Stimulated activated CD8-positive, alpha-beta memory T cell treated with anti-CD3 and anti-CD28 coated beads, Interleukin-2, amount 100 ng/mL, for 1 hour (primary cell): ENCODE measurements at regions not wholly inside any gene's neighbourhood (a gene's known extent, or its start where the extent isn't known, plus 50 kb on each side); places are given as distances from the start of the nearest gene placed in this dataset.
A peak's percentile ranks its signal among the peaks of the same experiment; 100 is the strongest.
"Not testable (repeated sequence)": the region's sequence is repeated elsewhere in the genome, so short reads cannot be mapped to it uniquely, and the experiment has no call there.

Source experiments
- DNase-seq, 2 donors: peaks; one replicate each; pipeline ENCODE4 v3.0.0-alpha.2; 2020; ENCODE audit warnings: low read depth in 2 of 2

GRCh38 chr12:46087916-46088439 is 97.6 kb upstream of the SCAF11 start:
- DNase-seq: no peak

DNA sequence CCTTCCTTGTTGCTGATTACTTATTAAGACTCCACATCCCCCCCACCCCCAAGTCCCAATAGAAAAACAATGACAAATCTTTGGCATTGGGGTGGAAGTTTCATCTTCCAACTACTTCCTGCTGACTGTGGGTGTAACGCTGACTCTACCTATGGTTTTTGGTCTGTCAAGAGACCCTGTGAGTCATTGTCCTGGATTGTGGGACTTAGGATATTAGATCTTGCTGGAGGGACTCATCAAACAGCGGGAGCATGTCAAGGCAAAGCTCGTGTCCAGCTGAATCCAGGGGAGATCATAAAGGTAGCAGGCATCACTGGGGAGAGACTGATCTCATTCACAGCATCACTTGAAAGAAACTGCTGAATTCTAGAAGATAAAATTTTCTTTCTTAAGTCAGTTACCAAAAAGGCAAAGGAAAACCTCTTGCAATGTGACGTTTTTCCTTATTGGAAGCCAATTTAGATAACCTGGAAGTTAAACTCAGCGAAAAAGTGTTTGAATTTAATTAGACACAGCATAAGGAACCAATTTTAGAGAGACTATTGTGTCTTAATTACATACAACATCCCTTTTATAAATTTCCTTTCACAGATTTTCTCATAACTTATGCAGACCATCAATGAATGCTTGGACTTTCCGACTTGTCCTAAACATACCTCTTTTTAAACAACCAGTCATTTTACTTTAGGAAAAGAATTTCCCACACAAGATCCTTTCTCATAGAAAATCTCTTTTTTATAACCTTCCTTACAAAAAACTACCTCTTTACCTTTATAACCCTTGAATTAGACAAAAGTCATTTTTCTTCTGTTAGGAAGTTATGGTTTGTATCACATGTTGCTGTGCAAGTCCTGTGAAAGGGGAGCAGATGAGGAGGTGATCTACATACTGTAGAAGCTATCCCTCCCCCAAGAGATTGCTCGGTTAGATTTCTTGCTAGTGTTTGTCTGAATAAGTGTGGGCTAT is 94.6 kb upstream of the SCAF11 start:
- no peak for DNase-seq

DNA sequence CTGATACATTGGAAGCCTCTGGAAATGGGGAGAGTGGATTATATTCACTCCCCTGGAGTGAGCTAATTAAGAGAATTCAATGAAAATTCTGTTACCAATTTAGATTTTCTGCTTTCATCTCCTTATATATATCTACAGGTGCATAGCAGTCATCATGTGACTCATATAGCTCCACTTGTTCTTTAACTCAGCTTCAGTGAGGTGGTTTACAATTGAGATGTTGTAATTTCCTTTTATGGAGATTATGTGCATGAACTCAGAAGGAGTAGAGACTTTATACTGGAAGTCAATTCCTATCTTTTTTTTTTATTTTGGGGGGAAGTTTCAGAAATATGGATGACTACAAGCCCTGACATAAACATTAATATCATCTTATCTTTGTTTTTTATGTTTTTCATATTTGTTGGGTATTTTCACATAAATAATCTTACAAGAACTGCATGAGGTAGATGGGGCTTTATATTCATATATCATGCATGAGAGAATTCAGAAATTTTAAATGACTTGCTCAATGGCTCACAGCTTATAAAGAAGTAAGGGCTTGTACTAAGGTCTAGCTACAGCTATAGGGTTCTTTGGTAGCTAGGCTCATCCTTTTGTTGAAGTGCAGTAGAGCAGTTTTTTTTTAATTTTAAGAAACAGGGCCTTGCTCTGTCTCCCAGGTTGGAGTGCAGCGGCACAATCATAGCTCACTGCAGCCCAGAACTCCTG is 92.3 kb upstream of the SCAF11 start:
- DNase-seq: no peak

GRCh38 chr12:46073321-46073720 is 82.9 kb upstream of the SCAF11 start:
- DNase-seq: no peak

- peak; percentile 14 to 27 for DNase-seq
Observed at GRCh38 chr12:46071769-46072624, 81.6 kb upstream of the SCAF11 start.

DNA sequence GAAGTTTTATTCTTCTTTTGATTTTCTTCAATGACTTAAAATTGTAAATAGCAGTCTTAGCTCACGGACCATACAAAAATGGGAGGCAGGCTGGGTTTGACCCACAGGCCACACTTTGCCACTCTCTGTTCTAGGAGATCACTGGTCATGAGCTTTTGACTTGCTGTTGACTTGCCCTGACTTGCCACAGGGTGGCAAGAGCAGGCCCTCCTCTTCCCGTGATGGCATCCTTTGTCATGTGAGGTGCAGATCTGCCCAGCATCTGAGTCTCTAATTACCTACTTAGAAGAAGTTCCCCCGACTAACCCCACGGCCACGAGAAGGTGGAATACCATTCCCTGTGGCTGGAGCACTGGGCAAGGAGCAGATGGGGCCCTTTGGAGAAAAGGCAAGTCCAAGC is 81.0 kb upstream of the SCAF11 start:
- no peak for DNase-seq

GRCh38 chr12:46067094-46067493 is 76.7 kb upstream of the SCAF11 start:
- DNase-seq: no peak

DNA sequence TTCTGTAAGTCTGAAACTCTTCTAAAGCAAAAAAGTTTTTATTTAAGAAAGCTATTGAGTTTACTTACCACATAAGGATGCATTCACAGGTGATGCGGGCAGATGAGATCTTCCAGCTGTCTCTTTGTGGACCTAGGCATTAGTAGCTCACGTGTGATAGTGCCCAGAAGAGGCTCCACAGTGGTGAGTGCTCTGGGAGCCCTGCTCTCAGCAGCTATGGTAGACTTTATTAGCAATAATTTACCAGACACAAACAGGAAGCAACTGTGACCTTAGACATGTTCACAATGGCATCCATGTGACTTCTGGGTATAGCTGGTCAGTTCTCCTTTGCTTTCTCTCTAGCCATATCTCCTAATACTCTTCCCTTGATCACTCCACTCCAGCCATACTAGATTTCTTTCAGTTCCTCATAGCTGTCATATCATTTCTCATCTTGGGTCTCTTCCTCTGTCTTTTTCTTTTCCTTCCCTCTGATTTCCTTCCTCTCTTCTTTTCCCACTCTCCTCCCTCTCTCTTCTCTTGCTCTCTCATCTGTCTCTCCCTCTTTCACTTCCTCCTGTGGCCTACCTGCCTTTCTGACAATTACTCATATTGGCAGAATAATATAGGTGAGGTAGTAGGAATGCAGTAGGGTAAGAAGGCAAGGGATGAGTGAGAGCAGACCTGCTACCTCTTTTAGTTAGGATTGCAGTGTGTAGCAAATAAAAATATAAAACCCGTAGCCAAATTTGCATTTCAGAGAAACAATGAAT is 75.2 kb upstream of the SCAF11 start:
- no peak for DNase-seq

GRCh38 chr12:46064548-46064947 is 74.2 kb upstream of the SCAF11 start:
- DNase-seq: no peak

GRCh38 chr12:46058697-46059096 is 68.3 kb upstream of the SCAF11 start:
- DNase-seq: not testable (repeated sequence)

- DNase-seq: no peak
Observed at GRCh38 chr12:46050805-46051204, 60.4 kb upstream of the SCAF11 start.

GRCh38 chr12:46049665-46050064 is 59.3 kb upstream of the SCAF11 start:
- DNase-seq: no peak

GRCh38 chr12:46046436-46046835 is 56.1 kb upstream of the SCAF11 start:
- no peak for DNase-seq

DNA sequence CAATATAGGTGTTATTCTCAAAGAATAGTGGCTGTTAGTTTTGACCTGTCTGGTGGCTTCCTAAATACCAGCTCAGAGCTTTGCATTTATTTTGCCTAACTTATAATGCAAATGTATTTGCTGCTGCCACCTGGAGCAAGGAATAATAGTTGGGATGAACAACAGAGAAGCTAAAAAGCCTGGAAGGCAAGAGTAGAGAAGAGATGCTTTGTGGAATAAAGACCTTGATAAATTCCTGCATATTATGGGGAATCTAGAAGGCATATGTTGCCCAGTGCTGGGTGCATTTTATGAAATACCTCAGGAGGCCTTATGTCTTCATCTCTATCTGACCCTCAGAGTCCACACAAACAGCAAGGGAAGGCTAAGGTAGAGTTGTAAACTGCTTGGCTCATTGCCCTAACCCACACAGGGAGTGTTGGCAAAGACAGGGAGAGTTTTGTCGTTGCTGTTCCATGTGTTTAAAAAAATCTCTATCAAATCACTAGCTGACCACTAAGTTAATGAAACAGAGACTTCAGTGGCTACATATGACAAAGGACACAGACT is 53.7 kb upstream of the SCAF11 start:
- DNase-seq: no peak
